ENCODE measurements at regions not wholly inside any gene's neighbourhood (a gene's known extent, or its start where the extent isn't known, plus 50 kb on each side); places are given as distances from the start of the nearest gene placed in this dataset.

DNA sequence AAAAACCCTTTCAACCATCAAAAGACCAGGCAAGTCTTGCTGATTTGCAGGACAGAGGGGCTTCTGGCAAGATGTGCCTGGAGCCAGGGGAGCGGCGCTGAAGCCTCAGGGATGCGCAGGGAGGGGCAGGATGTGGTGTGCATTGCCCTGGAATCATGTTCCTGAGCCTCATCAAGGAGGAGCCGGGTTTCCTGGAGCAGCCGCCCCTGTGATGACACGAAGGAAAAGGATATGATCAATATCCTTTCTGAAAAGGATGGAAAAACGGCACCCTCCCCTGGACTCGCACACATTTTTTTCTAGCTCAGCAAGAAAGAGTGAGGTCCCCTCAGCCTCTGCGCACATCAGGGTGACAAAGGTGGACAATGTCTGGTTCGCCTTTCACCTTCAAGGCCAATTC lies 173.1 kb upstream of the SSTR4 start:
- peak; percentile 91 for FAIRE-seq
- Histone ChIP-seq H3K9me1 (replicated peaks; ENCODE audit: control insufficient read depth, extremely low read depth, insufficient read depth, low read length) (no peaks in the 10 kb centered on the region), H3K9me3 (replicated peaks; ENCODE audit: control insufficient read depth, insufficient read depth, low read length) (no peaks in the 10 kb centered on the region), H3K36me3 (ENCODE audit: control insufficient read depth in 2 of 2, extremely low read depth in 1 of 2, insufficient read depth in 2 of 2, low read length in 2 of 2) (no peaks in the 10 kb centered on the region), H3K4me2 (ENCODE audit: insufficient read depth, low read length) (peak overlapping the region; percentile 64), H4K20me1 (replicated peaks; ENCODE audit: control insufficient read depth, extremely low read depth, insufficient read depth, low read length) (no peaks in the 10 kb centered on the region), H3K4me3 (replicated peaks in 1 of 3; ENCODE audit: insufficient read depth in 1 of 3, low read depth in 1 of 3, low read length in 3 of 3) (no peak overlapping the region), H3K79me2 (ENCODE audit: control insufficient read depth, insufficient read depth, low read length) (no peaks in the 10 kb centered on the region), H3K27ac (ENCODE audit: insufficient read depth, low read depth, low read length) (peak overlapping the region; percentile 78), H2AFZ (ENCODE audit: low read depth, low read length) (peak overlapping the region; percentile 52), H3K27me3 (ENCODE audit: control insufficient read depth in 2 of 2, insufficient read depth in 2 of 2, low read length in 2 of 2) (no peaks in the 10 kb centered on the region), H3K9ac (replicated peaks; ENCODE audit: extremely low read depth, insufficient read depth, low read length) (peak overlapping the region; percentile 62), H3K4me1 (ENCODE audit: control insufficient read depth, extremely low read depth, insufficient read depth, low read length) (peaks cover 33% of the 10 kb centered on the region)
- POLR2A ChIA-PET, result no interaction called here
- BruUV-seq (replicated peaks), result no TSS peak
- dilution Hi-C loops (cut with MboI; ENCODE audit: extremely low pct_ligation_motif_present, low sequenced_read_pairs) (no loop called here), intact Hi-C loops (cut with micrococcal nuclease) (loop anchor here (1.0 to 5.0 kb wide), 7 partner anchors 66 to 489 kb away; partner anchors contain the start of genes NXT1 and THBD)
- DNase-seq (ENCODE audit: low read depth, low spot score), result peak; percentile 74
- CTCF ChIA-PET, result interaction anchor here (0.7 to 4.5 kb wide), 12 partner anchors 10 to 339 kb away, joined by 3 to 47 read pairs (median 4); no protein-coding TSS in a partner anchor
- TF ChIP-seq POLR2A (IDR thresholded peaks at IDR 0.05; ENCODE audit: low read depth, low read length) (peak; percentile 47), FOS (IDR thresholded peaks at IDR 0.05; ENCODE audit: borderline replicate concordance, insufficient read depth, low read length) (peak; percentile 75), MAX (IDR thresholded peaks at IDR 0.05; ENCODE audit: insufficient read depth, insufficient read length) (no peak), GATA2 (IDR thresholded peaks at IDR 0.05; ENCODE audit: insufficient read depth, insufficient read length, low read depth, low read length) (peak; percentile 69), POLR2AphosphoS5 (IDR thresholded peaks at IDR 0.05; ENCODE audit: insufficient read depth, low read depth, low read length) (peak; percentile 77), JUN (IDR thresholded peaks at IDR 0.05; ENCODE audit: borderline replicate concordance, insufficient read depth, insufficient read length, low read depth) (peak; percentile 49)

DNA sequence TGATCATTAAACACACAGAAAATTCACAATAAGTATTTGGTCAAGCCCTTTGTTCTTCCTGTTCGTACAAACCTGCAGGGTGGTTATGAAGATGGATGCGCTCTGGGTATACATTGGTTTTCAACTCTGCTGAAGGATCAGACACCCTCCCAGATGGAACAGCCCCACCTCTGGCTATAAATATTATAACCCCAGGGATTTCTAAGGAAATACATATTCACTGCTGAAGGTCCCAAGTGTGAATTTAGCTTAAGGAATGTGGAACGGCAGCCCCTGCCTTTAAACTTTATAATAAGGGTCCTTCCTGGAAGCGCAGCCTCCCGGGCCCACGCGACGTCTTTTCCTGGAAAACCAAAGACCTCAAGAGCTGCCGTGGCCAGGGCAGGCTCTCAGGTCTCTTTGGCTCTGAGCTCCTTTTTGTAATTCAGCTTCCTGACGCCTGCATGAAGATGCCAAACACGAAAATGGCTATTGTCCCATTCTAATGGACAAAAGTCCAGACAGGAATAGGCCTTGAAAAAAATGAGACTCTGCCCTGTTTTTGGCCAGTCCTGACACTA lies 172.4 kb upstream of the SSTR4 start:
- H3K27ac ChIP-seq (ENCODE audit: insufficient read depth, low read depth, low read length), result peak overlapping the region; percentile 78
- no peaks in the 10 kb centered on the region for H3K9me1 ChIP-seq (replicated peaks; ENCODE audit: control insufficient read depth, extremely low read depth, insufficient read depth, low read length)
- H3K4me3 ChIP-seq (replicated peaks in 1 of 3; ENCODE audit: insufficient read depth in 1 of 3, low read depth in 1 of 3, low read length in 3 of 3), result no peak overlapping the region
- DNase-seq (ENCODE audit: low read depth, low spot score), result peak; percentile 34
- ChIA-PET CTCF (interaction anchor here (1.0 to 4.5 kb wide), 13 partner anchors 11 to 372 kb away, joined by 3 to 47 read pairs (median 5); no protein-coding TSS in a partner anchor), POLR2A (interaction anchor here (0.8 kb wide), 1 partner anchor 59 kb away, joined by 3 read pairs; no protein-coding TSS in a partner anchor)
- intact Hi-C loops (cut with micrococcal nuclease), result loop anchor here (2.0 to 5.0 kb wide), 6 partner anchors 145 to 488 kb away; partner anchors contain the start of genes NXT1 and THBD
- peak overlapping the region; percentile 38 for H3K9ac ChIP-seq (replicated peaks; ENCODE audit: extremely low read depth, insufficient read depth, low read length)
- FAIRE-seq, result peak; percentile 8
- H2AFZ ChIP-seq (ENCODE audit: low read depth, low read length), result peak overlapping the region; percentile 34
- no peaks in the 10 kb centered on the region for H3K9me3 ChIP-seq (replicated peaks; ENCODE audit: control insufficient read depth, insufficient read depth, low read length)
- no peaks in the 10 kb centered on the region for H3K36me3 ChIP-seq (ENCODE audit: control insufficient read depth in 2 of 2, extremely low read depth in 1 of 2, insufficient read depth in 2 of 2, low read length in 2 of 2)
- H3K79me2 ChIP-seq (ENCODE audit: control insufficient read depth, insufficient read depth, low read length), result no peaks in the 10 kb centered on the region
- H4K20me1 ChIP-seq (replicated peaks; ENCODE audit: control insufficient read depth, extremely low read depth, insufficient read depth, low read length), result no peaks in the 10 kb centered on the region
- no TSS peak for BruUV-seq (replicated peaks)
- peak overlapping the region; percentile 64 for H3K4me2 ChIP-seq (ENCODE audit: insufficient read depth, low read length)
- no peaks in the 10 kb centered on the region for H3K27me3 ChIP-seq (ENCODE audit: control insufficient read depth in 2 of 2, insufficient read depth in 2 of 2, low read length in 2 of 2)
- dilution Hi-C loops (cut with MboI; ENCODE audit: extremely low pct_ligation_motif_present, low sequenced_read_pairs), result no loop called here
- peaks cover 36% of the 10 kb centered on the region for H3K4me1 ChIP-seq (ENCODE audit: control insufficient read depth, extremely low read depth, insufficient read depth, low read length)
- TF ChIP-seq FOS (IDR thresholded peaks at IDR 0.05; ENCODE audit: borderline replicate concordance, insufficient read depth, low read length) (no peak), MYC (IDR thresholded peaks at IDR 0.05; ENCODE audit: low read depth, low read length) (no peak), POLR2AphosphoS5 (IDR thresholded peaks at IDR 0.05; ENCODE audit: insufficient read depth, low read depth, low read length) (no peak), POLR2A (IDR thresholded peaks at IDR 0.05; ENCODE audit: low read depth, low read length) (no peak), JUN (IDR thresholded peaks at IDR 0.05; ENCODE audit: borderline replicate concordance, insufficient read depth, insufficient read length, low read depth) (no peak), GATA2 (IDR thresholded peaks at IDR 0.05; ENCODE audit: insufficient read depth, insufficient read length, low read depth, low read length) (no peak)
- TF ChIP-seq, protein P1, sequence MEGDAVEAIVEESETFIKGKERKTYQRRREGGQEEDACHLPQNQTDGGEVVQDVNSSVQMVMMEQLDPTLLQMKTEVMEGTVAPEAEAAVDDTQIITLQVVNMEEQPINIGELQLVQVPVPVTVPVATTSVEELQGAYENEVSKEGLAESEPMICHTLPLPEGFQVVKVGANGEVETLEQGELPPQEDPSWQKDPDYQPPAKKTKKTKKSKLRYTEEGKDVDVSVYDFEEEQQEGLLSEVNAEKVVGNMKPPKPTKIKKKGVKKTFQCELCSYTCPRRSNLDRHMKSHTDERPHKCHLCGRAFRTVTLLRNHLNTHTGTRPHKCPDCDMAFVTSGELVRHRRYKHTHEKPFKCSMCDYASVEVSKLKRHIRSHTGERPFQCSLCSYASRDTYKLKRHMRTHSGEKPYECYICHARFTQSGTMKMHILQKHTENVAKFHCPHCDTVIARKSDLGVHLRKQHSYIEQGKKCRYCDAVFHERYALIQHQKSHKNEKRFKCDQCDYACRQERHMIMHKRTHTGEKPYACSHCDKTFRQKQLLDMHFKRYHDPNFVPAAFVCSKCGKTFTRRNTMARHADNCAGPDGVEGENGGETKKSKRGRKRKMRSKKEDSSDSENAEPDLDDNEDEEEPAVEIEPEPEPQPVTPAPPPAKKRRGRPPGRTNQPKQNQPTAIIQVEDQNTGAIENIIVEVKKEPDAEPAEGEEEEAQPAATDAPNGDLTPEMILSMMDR (IDR thresholded peaks at IDR 0.05; ENCODE audit: extremely low read depth in 1 of 2, insufficient read depth in 1 of 2, low read depth in 1 of 2, low read length in 2 of 2), result peak; percentile 20 to 26

Data from endothelial cell of umbilical vein (primary cell).